OCI-LY3 (cell line): ENCODE measurements at regions not wholly inside any gene's neighbourhood (a gene's known extent, or its start where the extent isn't known, plus 50 kb on each side); places are given as distances from the start of the nearest gene placed in this dataset.

ENCODE experiments used
- H2AFZ ChIP-seq: fragments of 200-600, 300-600 bp; shearing (Covaris generic); 2 replicates; pipeline ENCODE4 v1.6.0; 2014; ENCODE audit warnings: antibody characterized with exemption, low read depth, low read length
- H3K27ac ChIP-seq: fragments of 200-600, 300-600 bp; sonication (generic); 2 replicates; pipeline ENCODE4 v1.5.1; 2014; ENCODE audit warnings: mild to moderate bottlenecking, low read length, moderate library complexity, mixed read lengths
- H3K27me3 ChIP-seq: fragments of 200-600, 300-600 bp; sonication (generic); 2 replicates; pipeline ENCODE4 v1.6.1; 2014; ENCODE audit warnings: low read depth, low read length, mixed read lengths
- H3K36me3 ChIP-seq: fragments of 200-600, 300-600 bp; sonication (generic); replicated peaks from 2 replicates; pipeline ENCODE3; 2014; ENCODE audit warnings: low read depth, low read length, mixed read lengths
- H3K4me1 ChIP-seq: fragments of 300-600, 200-600 bp; sonication (generic); 2 replicates; pipeline ENCODE4 v1.6.1; 2014; ENCODE audit warnings: low read length, mixed read lengths
- H3K4me2 ChIP-seq: fragments of 200-600, 300-600 bp; sonication (generic); 2 replicates; pipeline ENCODE4 v1.6.1; 2014; ENCODE audit warnings: low read length, mixed read lengths
- H3K4me3 ChIP-seq: fragments of 300-600, 200-600 bp; sonication (generic); 2 replicates; pipeline ENCODE4 v1.5.1; 2014; ENCODE audit warnings: antibody characterized with exemption, mild to moderate bottlenecking, low read length, moderate library complexity
- H3K79me2 ChIP-seq: fragments of 300-600, 200-600 bp; shearing (Covaris generic); 2 replicates; pipeline ENCODE4 v1.6.1; 2014; ENCODE audit warnings: mild to moderate bottlenecking, low read length, mixed read lengths
- H3K9ac ChIP-seq: fragments of 300-600, 200-600 bp; shearing (Covaris generic); 2 replicates; pipeline ENCODE4 v1.6.0; 2014; ENCODE audit warnings: mild to moderate bottlenecking, low read length, moderate library complexity
- H3K9me3 ChIP-seq: fragments of 200-600, 300-600 bp; shearing (Covaris generic); 2 replicates; pipeline ENCODE4 v1.6.1; 2014; ENCODE audit warnings: low read length, mixed read lengths; ENCODE audit not compliant: insufficient read depth
- H4K20me1 ChIP-seq: fragments of 200-600, 300-600 bp; sonication (generic); 2 replicates; pipeline ENCODE4 v1.6.1; 2016; ENCODE audit warnings: low read length, mixed read lengths; ENCODE audit not compliant: insufficient read depth
- EZH2phosphoT487 ChIP-seq: fragments of 200-600 bp; shearing (Covaris generic); IDR thresholded peaks from 2 replicates; pipeline ENCODE4 v1.6.1; 2018; ENCODE audit warnings: antibody characterized with exemption, mixed run types, low read depth
- TF ChIP-seq, protein P1 (sequence below): fragments of 200-600, 300-600 bp; sonication (generic); IDR thresholded peaks from 2 replicates; pipeline ENCODE4 v1.5.1; 2014; ENCODE audit warnings: antibody characterized with exemption, low read length, low read depth

DNA sequence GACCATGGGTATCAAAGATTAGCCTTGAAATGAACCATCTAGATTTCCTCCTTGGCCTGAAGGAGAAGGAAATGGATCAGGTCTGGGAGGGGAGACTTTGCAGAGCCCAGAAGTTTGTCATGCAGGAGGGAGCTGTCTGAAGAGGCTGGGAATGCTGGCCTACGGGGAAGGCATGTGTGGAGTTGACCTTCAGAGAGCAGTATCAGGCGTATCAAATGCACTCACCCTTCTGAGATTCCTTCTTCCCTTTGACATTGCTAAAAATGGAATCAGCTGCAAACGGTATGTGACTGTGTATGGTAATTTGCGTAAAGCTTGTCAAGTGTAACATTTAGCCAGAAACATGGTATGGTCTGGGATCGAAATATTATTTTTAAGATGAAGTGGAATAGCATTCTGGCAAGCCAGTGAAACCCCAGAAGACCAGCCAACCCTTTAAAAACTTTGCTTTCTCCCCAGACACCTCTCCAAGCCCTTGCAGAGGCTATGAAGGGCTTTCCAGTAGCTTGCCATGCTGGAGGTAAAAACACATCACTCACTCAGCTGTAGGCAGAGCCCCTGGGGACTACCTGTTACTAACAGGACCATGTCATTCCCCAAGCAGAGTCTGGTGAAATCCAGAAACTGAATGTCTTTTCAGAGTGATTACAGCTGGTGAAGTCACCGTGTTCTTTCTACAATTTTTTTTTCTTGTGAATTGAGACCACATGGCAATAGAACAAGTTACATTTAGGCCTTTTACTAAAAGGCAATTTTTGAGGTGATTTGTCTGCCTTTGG, 174.7 kb upstream of the SLC24A5 start:
- H3K4me3 ChIP-seq, result no peak overlapping the region

DNA sequence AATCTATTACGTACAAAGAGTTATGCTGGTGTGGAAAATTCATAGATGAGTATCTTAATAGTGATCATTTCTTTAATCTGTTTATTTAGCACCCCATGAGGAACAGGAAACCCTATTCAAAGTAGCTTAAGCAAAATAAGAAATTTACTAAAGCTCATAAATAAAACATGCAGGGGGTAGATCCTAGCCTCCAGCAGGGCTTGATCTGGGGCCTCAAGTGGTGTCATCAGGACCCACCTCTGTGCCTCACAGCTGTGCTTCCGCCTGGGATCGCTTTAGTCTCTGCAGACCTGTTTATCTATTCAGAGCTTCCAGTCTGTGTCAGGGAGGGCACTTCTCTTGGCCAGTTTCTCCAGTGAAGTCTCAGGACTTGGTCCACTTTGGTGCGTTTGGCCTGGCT, 171.0 kb upstream of the SLC24A5 start:
- peaks cover 66% of the 10 kb centered on the region for H3K27me3 ChIP-seq
- H2AFZ ChIP-seq, result no peak overlapping the region
- no peaks in the 10 kb centered on the region for H3K9me3 ChIP-seq
- no peaks in the 10 kb centered on the region for H3K36me3 ChIP-seq
- no peaks in the 10 kb centered on the region for H3K4me1 ChIP-seq
- no peak overlapping the region for H3K27ac ChIP-seq
- H3K4me3 ChIP-seq, result no peak overlapping the region
- H4K20me1 ChIP-seq, result no peaks in the 10 kb centered on the region
- no peak overlapping the region for H3K9ac ChIP-seq
- TF ChIP-seq, protein P1, sequence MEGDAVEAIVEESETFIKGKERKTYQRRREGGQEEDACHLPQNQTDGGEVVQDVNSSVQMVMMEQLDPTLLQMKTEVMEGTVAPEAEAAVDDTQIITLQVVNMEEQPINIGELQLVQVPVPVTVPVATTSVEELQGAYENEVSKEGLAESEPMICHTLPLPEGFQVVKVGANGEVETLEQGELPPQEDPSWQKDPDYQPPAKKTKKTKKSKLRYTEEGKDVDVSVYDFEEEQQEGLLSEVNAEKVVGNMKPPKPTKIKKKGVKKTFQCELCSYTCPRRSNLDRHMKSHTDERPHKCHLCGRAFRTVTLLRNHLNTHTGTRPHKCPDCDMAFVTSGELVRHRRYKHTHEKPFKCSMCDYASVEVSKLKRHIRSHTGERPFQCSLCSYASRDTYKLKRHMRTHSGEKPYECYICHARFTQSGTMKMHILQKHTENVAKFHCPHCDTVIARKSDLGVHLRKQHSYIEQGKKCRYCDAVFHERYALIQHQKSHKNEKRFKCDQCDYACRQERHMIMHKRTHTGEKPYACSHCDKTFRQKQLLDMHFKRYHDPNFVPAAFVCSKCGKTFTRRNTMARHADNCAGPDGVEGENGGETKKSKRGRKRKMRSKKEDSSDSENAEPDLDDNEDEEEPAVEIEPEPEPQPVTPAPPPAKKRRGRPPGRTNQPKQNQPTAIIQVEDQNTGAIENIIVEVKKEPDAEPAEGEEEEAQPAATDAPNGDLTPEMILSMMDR, result no peak
- no peak for TF ChIP-seq EZH2phosphoT487
- no peak overlapping the region for H3K4me2 ChIP-seq
- H3K79me2 ChIP-seq, result no peaks in the 10 kb centered on the region

More for the DNA sequence above, 174.7 kb upstream of the SLC24A5 start:
- Histone ChIP-seq H3K4me1 (no peaks in the 10 kb centered on the region), H3K27me3 (peaks cover 45% of the 10 kb centered on the region), H3K9ac (no peak overlapping the region), H3K9me3 (no peaks in the 10 kb centered on the region), H3K4me2 (no peak overlapping the region), H2AFZ (no peak overlapping the region), H3K27ac (no peak overlapping the region), H3K36me3 (no peaks in the 10 kb centered on the region), H4K20me1 (no peaks in the 10 kb centered on the region), H3K79me2 (no peaks in the 10 kb centered on the region)
- no peak for TF ChIP-seq EZH2phosphoT487
- TF ChIP-seq, protein P1, result no peak

DNA sequence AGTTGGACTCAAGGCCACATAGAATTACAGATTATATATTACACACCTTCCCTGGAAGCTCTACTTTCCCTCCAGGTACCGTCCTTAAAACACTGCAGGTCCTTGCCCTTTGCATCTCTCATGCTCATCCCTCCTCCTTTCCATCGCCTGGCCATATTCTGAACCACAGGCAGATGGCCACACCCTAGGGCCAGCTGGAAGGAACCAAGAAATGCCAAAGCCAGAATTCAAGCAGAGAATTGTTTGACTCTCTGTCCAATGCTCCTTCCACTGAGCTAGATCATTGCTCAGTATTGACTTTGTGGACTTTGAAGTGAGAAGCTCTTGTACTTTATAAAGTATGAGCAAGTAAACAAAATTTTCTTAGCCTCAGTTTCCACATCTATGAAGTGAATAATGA, 170.3 kb upstream of the SLC24A5 start:
- H3K9me3 ChIP-seq, result no peaks in the 10 kb centered on the region
- no peaks in the 10 kb centered on the region for H3K4me1 ChIP-seq
- H3K36me3 ChIP-seq, result no peaks in the 10 kb centered on the region
- no peak overlapping the region for H3K9ac ChIP-seq
- no peak overlapping the region for H2AFZ ChIP-seq
- H3K79me2 ChIP-seq, result no peaks in the 10 kb centered on the region
- no peak overlapping the region for H3K27ac ChIP-seq
- TF ChIP-seq EZH2phosphoT487, result no peak
- TF ChIP-seq, protein P1, result no peak
- no peaks in the 10 kb centered on the region for H4K20me1 ChIP-seq
- H3K4me2 ChIP-seq, result no peak overlapping the region
- H3K27me3 ChIP-seq, result peaks cover 70% of the 10 kb centered on the region
- H3K4me3 ChIP-seq, result no peak overlapping the region

DNA sequence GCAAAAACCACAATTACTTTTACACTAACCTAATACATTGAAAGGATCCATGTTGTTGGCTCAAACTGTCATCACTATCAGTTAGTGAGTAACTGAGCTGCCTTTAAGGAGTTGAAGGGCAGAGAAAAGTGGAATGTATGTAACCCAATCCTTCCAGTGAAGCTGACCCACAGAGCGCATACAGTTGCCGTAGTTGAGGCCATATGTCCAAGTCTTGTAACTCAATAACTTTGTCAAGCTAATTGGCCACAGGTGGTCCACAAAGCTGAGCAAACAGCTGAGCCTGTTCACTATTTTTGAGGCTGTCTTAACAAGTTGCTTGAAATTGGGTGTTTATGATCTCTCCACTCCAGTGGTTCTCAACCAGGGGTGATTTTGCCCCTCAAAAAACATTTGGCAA, 169.0 kb upstream of the SLC24A5 start:
- Histone ChIP-seq H3K79me2 (no peaks in the 10 kb centered on the region), H3K27me3 (peaks cover 70% of the 10 kb centered on the region), H3K36me3 (no peaks in the 10 kb centered on the region), H3K4me2 (no peak overlapping the region), H3K4me3 (no peak overlapping the region), H2AFZ (no peak overlapping the region), H3K9me3 (no peaks in the 10 kb centered on the region), H3K27ac (no peak overlapping the region), H4K20me1 (no peaks in the 10 kb centered on the region), H3K9ac (no peak overlapping the region), H3K4me1 (no peaks in the 10 kb centered on the region)
- no peak for TF ChIP-seq EZH2phosphoT487
- TF ChIP-seq, protein P1, result no peak
